NB4 (cell line): ENCODE measurements at regions not wholly inside any gene's neighbourhood (a gene's known extent, or its start where the extent isn't known, plus 50 kb on each side); places are given as distances from the start of the nearest gene placed in this dataset.

Source experiments
- POLR2A ChIP-seq: IDR thresholded peaks from 2 replicates; pipeline ENCODE4 v1.6.1; 2011; ENCODE audit warnings: mild to moderate bottlenecking; ENCODE audit not compliant: insufficient read length; ENCODE audit errors: extremely low read depth
- TF ChIP-seq, protein P1 (sequence below): IDR thresholded peaks from one replicate; pipeline ENCODE4 v1.5.1; 2012; ENCODE audit warnings: low read depth, low read length

DNA sequence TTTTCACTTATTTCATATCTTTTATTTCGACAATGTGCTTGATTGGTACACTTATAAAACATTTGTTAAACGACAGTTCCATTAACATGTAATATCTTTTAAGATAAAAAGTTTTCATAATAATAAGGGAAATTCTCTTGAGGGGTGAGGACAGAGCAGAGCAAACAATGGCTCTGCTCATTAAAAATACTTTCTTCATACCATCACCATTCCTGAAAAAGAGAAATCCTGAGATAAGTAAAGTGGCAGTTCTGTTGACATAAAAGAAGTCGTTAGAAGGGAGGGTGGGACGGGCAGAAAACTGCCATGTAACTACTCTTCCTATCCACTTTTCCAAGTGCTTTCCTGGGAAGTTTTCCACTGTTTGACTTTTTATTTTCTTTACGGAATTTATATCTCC lies 193.6 kb upstream of the CEP162 start:
- TF ChIP-seq, protein P1, sequence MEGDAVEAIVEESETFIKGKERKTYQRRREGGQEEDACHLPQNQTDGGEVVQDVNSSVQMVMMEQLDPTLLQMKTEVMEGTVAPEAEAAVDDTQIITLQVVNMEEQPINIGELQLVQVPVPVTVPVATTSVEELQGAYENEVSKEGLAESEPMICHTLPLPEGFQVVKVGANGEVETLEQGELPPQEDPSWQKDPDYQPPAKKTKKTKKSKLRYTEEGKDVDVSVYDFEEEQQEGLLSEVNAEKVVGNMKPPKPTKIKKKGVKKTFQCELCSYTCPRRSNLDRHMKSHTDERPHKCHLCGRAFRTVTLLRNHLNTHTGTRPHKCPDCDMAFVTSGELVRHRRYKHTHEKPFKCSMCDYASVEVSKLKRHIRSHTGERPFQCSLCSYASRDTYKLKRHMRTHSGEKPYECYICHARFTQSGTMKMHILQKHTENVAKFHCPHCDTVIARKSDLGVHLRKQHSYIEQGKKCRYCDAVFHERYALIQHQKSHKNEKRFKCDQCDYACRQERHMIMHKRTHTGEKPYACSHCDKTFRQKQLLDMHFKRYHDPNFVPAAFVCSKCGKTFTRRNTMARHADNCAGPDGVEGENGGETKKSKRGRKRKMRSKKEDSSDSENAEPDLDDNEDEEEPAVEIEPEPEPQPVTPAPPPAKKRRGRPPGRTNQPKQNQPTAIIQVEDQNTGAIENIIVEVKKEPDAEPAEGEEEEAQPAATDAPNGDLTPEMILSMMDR: no peak
- TF ChIP-seq POLR2A: no peak
